ENCODE measurements at regions not wholly inside any gene's neighbourhood (a gene's known extent, or its start where the extent isn't known, plus 50 kb on each side); places are given as distances from the start of the nearest gene placed in this dataset.

DNA sequence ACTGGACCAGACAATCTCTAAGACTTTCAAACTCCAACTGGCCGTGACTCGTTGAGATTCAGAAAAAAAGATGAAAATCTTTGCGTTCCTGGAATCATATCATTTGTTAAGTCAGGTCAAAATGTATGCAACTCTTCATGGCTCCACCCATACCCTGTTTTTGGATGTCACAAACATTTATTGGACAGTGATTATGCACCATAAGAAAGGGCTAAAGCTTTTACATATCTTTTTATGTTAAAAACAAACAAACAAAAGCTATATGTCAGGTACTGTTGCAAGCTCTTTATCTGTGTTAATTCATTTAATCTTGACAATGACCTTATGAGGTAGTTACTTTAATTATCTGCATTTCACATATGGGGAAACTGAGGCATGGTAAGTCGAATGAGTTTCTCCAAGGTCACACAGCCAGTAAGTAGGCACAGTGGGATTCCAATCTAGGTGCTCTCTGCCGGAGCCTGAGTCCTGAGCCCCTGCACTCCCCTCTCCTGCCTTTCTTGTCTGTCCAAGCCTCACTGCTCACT, 145.7 kb upstream of the MYCN start:
- Histone ChIP-seq H4K20me1 (ENCODE audit: insufficient read depth) (no peaks in the 10 kb centered on the region), H3K36me3 (ENCODE audit: insufficient read depth, low read length) (no peaks in the 10 kb centered on the region), H3K27ac (ENCODE audit: low read length) (no peak overlapping the region), H3K4me3 (ENCODE audit: low read length) (no peak overlapping the region), H3F3A (ENCODE audit: insufficient read depth, low read length, poor library complexity, severe bottlenecking) (no peaks in the 10 kb centered on the region), H3K9me2 (ENCODE audit: insufficient read depth, low read length) (no peaks in the 10 kb centered on the region), H3K9ac (ENCODE audit: low read length) (no peak overlapping the region), H3K9me3 (ENCODE audit: low read length) (no peaks in the 10 kb centered on the region), H3K79me2 (replicated peaks; ENCODE audit: insufficient read depth, low read length) (no peaks in the 10 kb centered on the region), H3K4me2 (ENCODE audit: low read length) (no peak overlapping the region), H3K27me3 (ENCODE audit: insufficient read depth, low read depth, low read length) (no peaks in the 10 kb centered on the region), H2AFZ (ENCODE audit: low read depth, low read length) (no peak overlapping the region)
- TF ChIP-seq RAD21 (conservative IDR thresholded peaks at IDR 0.05) (no peak), CTCF (IDR thresholded peaks at IDR 0.05; ENCODE audit: poor library complexity, severe bottlenecking) (no peak), EZH2 (IDR thresholded peaks at IDR 0.05; ENCODE audit: borderline replicate concordance, insufficient read depth, low read length, poor library complexity, severe bottlenecking) (no peak), POLR2AphosphoS5 (IDR thresholded peaks at IDR 0.05) (no peak), TAF1 (IDR thresholded peaks at IDR 0.05; ENCODE audit: low read depth) (no peak), EP300 (conservative IDR thresholded peaks at IDR 0.05; ENCODE audit: poor library complexity, severe bottlenecking) (no peak)

DNA sequence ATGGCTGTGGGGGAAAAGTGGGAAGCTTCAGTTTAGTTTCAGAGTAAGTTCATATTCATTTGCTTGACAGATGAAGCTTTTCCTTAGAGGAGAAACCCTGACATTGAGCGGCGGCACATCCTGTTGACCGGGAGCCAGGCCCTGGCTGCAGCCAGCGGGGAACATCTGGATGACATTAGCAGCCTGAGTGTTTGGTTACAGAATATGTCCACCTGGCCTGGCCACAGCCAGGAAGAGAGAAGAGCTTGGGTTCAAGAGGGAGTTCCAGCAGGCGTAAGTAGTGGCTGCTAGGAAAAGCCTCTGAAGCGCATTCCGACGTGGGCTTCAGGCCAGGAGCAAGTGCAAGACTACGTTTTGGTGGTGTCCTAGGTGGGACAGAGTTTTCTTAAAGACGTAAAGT, 144.9 kb upstream of the MYCN start:
- no peak for TF ChIP-seq SMC3 (conservative IDR thresholded peaks at IDR 0.05; ENCODE audit: poor library complexity)
- TF ChIP-seq POLR2AphosphoS5 (IDR thresholded peaks at IDR 0.05), result no peak
- no peak for TF ChIP-seq MXI1 (conservative IDR thresholded peaks at IDR 0.05; ENCODE audit: poor library complexity, severe bottlenecking)
- TF ChIP-seq, protein P1, sequence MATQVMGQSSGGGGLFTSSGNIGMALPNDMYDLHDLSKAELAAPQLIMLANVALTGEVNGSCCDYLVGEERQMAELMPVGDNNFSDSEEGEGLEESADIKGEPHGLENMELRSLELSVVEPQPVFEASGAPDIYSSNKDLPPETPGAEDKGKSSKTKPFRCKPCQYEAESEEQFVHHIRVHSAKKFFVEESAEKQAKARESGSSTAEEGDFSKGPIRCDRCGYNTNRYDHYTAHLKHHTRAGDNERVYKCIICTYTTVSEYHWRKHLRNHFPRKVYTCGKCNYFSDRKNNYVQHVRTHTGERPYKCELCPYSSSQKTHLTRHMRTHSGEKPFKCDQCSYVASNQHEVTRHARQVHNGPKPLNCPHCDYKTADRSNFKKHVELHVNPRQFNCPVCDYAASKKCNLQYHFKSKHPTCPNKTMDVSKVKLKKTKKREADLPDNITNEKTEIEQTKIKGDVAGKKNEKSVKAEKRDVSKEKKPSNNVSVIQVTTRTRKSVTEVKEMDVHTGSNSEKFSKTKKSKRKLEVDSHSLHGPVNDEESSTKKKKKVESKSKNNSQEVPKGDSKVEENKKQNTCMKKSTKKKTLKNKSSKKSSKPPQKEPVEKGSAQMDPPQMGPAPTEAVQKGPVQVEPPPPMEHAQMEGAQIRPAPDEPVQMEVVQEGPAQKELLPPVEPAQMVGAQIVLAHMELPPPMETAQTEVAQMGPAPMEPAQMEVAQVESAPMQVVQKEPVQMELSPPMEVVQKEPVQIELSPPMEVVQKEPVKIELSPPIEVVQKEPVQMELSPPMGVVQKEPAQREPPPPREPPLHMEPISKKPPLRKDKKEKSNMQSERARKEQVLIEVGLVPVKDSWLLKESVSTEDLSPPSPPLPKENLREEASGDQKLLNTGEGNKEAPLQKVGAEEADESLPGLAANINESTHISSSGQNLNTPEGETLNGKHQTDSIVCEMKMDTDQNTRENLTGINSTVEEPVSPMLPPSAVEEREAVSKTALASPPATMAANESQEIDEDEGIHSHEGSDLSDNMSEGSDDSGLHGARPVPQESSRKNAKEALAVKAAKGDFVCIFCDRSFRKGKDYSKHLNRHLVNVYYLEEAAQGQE (IDR thresholded peaks at IDR 0.05; ENCODE audit: borderline replicate concordance), result no peak
- TF ChIP-seq EP300 (conservative IDR thresholded peaks at IDR 0.05; ENCODE audit: poor library complexity, severe bottlenecking), result no peak
- TF ChIP-seq RAD21 (conservative IDR thresholded peaks at IDR 0.05), result no peak
- no peak for TF ChIP-seq TAF1 (IDR thresholded peaks at IDR 0.05; ENCODE audit: low read depth)
- no peak for TF ChIP-seq CTCF (IDR thresholded peaks at IDR 0.05; ENCODE audit: poor library complexity, severe bottlenecking)
- no peak for TF ChIP-seq EZH2 (IDR thresholded peaks at IDR 0.05; ENCODE audit: borderline replicate concordance, insufficient read depth, low read length, poor library complexity, severe bottlenecking)
- H3K36me3 ChIP-seq (ENCODE audit: insufficient read depth, low read length), result no peaks in the 10 kb centered on the region
- no peaks in the 10 kb centered on the region for H4K20me1 ChIP-seq (ENCODE audit: insufficient read depth)
- no peak overlapping the region for H3K4me3 ChIP-seq (ENCODE audit: low read length)
- H3K9me3 ChIP-seq (ENCODE audit: low read length), result no peaks in the 10 kb centered on the region
- no peaks in the 10 kb centered on the region for H3F3A ChIP-seq (ENCODE audit: insufficient read depth, low read length, poor library complexity, severe bottlenecking)
- H2AFZ ChIP-seq (ENCODE audit: low read depth, low read length), result no peak overlapping the region
- H3K9me2 ChIP-seq (ENCODE audit: insufficient read depth, low read length), result no peaks in the 10 kb centered on the region
- no peak overlapping the region for H3K9ac ChIP-seq (ENCODE audit: low read length)
- H3K4me2 ChIP-seq (ENCODE audit: low read length), result no peak overlapping the region
- H3K27ac ChIP-seq (ENCODE audit: low read length), result no peak overlapping the region
- H3K27me3 ChIP-seq (ENCODE audit: insufficient read depth, low read depth, low read length), result no peaks in the 10 kb centered on the region
- no peaks in the 10 kb centered on the region for H3K79me2 ChIP-seq (replicated peaks; ENCODE audit: insufficient read depth, low read length)
